Smooth muscle cell (in vitro differentiated cells): ENCODE measurements at regions not wholly inside any gene's neighbourhood (a gene's known extent, or its start where the extent isn't known, plus 50 kb on each side); places are given as distances from the start of the nearest gene placed in this dataset.

Experiments used
- DNase-seq: peaks from one replicate; lab custom pipeline; 2025; ENCODE audit not compliant: unreplicated experiment; lab: John Stamatoyannopoulos, UW
- H2AFZ ChIP-seq: fragments of 200-600 bp; sonication (generic); 2 replicates; pipeline ENCODE4 v1.6.0; 2016; ENCODE audit warnings: antibody characterized with exemption, low read depth, mild to moderate bottlenecking
- H3F3A ChIP-seq: fragments of 200-600 bp; sonication (generic); 2 replicates; pipeline ENCODE4 v1.6.0; 2017; ENCODE audit warnings: antibody characterized with exemption, low read depth
- H3K27ac ChIP-seq: fragments of 200-600 bp; sonication (generic); 2 replicates; pipeline ENCODE4 v1.5.1; 2016; ENCODE audit warnings: low read depth, mild to moderate bottlenecking
- H3K27me3 ChIP-seq: fragments of 200-600 bp; sonication (generic); 2 replicates; pipeline ENCODE4 v1.6.1; 2016; ENCODE audit warnings: low read depth, mild to moderate bottlenecking
- H3K36me3 ChIP-seq: fragments of 200-600 bp; sonication (generic); 2 replicates; pipeline ENCODE4 v1.5.1; 2016; ENCODE audit warnings: low read depth
- H3K4me1 ChIP-seq: fragments of 200-600 bp; sonication (generic); 2 replicates; pipeline ENCODE4 v1.5.1; 2016; ENCODE audit warnings: low read depth
- H3K4me2 ChIP-seq: fragments of 200-600 bp; sonication (generic); 2 replicates; pipeline ENCODE4 v1.6.0; 2016; ENCODE audit warnings: mild to moderate bottlenecking
- H3K4me3 ChIP-seq: fragments of 200-600 bp; sonication (generic); 2 replicates; pipeline ENCODE4 v1.5.1; 2016; ENCODE audit warnings: mild to moderate bottlenecking
- H3K79me2 ChIP-seq: fragments of 200-600 bp; sonication (generic); 2 replicates; pipeline ENCODE4 v1.6.0; 2016; ENCODE audit warnings: low read depth, mild to moderate bottlenecking
- H3K9ac ChIP-seq: fragments of 200-600 bp; sonication (generic); 2 replicates; pipeline ENCODE4 v1.6.0; 2016; ENCODE audit warnings: low read depth
- H3K9me3 ChIP-seq: fragments of 200-600 bp; sonication (generic); replicated peaks from 2 replicates; pipeline ENCODE4 v1.5.1; 2016; ENCODE audit warnings: low read depth
- H4K20me1 ChIP-seq: fragments of 200-600 bp; sonication (generic); 2 replicates; pipeline ENCODE4 v1.6.0; 2016; ENCODE audit warnings: low read depth
- WGBS: methylation state at CpG from one replicate; pipeline ENCODE4 v1.1.7; 2016; ENCODE audit warnings: low lambda C conversion rate; 5-methylcytosine and 5-hydroxymethylcytosine counted together
- TF ChIP-seq, protein P1 (sequence below): fragments of 200-600 bp; sonication (generic); IDR thresholded peaks from 2 replicates; pipeline ENCODE4 v1.5.1; 2017; ENCODE audit warnings: borderline replicate concordance, mild to moderate bottlenecking, antibody characterized with exemption; ENCODE audit not compliant: insufficient read depth, poor library complexity, severe bottlenecking

DNA sequence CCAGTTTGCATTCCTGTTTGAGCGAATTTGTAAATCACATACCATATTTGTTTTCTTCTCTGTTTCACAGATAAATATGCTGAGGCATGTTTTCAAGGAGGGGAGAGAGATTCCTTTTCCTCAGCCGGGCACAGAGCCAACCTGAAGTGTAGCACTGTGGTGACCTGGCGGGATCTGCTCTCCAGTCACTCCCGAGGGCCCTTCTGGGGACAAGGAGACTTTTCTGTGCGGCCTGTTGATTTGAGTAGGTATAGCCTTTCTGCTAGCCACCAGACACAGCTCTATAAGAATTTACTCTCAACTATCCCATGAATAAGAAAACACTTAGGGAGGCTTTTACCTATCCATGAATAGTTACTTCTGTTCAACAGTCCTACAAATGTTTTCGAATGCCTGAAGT lies 63.5 kb upstream of the FDX1 start:
- H3K9me3 ChIP-seq, result no peaks in the 10 kb centered on the region
- no peaks in the 10 kb centered on the region for H3K36me3 ChIP-seq
- H3K4me1 ChIP-seq, result peaks cover 28% of the 10 kb centered on the region
- H3K4me3 ChIP-seq, result no peak overlapping the region
- WGBS, result 71% methylated on average over 6 of the region's 6 CpGs
- no peaks in the 10 kb centered on the region for H3K79me2 ChIP-seq
- H3K9ac ChIP-seq, result no peak overlapping the region
- peak overlapping the region; percentile 8 for H3K4me2 ChIP-seq
- H3K27me3 ChIP-seq, result no peaks in the 10 kb centered on the region
- peak overlapping the region; percentile 37 for H2AFZ ChIP-seq
- H4K20me1 ChIP-seq, result no peaks in the 10 kb centered on the region
- peak overlapping the region; percentile 15 for H3K27ac ChIP-seq
- H3F3A ChIP-seq, result no peaks in the 10 kb centered on the region
- DNase-seq, result no peak
- TF ChIP-seq, protein P1, sequence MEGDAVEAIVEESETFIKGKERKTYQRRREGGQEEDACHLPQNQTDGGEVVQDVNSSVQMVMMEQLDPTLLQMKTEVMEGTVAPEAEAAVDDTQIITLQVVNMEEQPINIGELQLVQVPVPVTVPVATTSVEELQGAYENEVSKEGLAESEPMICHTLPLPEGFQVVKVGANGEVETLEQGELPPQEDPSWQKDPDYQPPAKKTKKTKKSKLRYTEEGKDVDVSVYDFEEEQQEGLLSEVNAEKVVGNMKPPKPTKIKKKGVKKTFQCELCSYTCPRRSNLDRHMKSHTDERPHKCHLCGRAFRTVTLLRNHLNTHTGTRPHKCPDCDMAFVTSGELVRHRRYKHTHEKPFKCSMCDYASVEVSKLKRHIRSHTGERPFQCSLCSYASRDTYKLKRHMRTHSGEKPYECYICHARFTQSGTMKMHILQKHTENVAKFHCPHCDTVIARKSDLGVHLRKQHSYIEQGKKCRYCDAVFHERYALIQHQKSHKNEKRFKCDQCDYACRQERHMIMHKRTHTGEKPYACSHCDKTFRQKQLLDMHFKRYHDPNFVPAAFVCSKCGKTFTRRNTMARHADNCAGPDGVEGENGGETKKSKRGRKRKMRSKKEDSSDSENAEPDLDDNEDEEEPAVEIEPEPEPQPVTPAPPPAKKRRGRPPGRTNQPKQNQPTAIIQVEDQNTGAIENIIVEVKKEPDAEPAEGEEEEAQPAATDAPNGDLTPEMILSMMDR, result no peak

DNA sequence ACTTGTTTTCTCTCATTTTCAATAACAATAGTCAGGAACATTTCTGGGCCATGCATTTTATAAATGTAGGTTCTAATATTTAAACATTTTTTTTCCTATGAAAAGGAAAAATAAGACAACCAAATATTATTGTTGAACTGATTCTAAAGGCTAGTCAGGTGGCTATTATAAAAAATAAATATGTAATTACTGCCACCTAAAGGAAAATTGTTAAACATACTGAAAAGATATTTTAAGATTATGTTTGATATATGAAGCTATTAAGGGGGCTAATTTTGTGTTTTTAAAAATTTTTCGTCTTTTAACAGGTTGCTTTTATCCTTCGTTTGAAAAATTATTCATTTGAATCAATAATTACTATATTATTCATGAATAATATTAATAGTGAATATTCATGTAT lies 62.2 kb upstream of the FDX1 start:
- DNase-seq, result no peak
- no peak overlapping the region for H2AFZ ChIP-seq
- TF ChIP-seq, protein P1, result peak; percentile 19
- H4K20me1 ChIP-seq, result no peaks in the 10 kb centered on the region
- 94% methylated on average over 2 of the region's 2 CpGs for WGBS
- H3K27me3 ChIP-seq, result no peaks in the 10 kb centered on the region
- peaks cover 25% of the 10 kb centered on the region for H3K4me1 ChIP-seq
- H3K36me3 ChIP-seq, result no peaks in the 10 kb centered on the region
- H3K4me3 ChIP-seq, result no peak overlapping the region
- H3K9ac ChIP-seq, result no peak overlapping the region
- H3K9me3 ChIP-seq, result no peaks in the 10 kb centered on the region
- H3K79me2 ChIP-seq, result no peaks in the 10 kb centered on the region
- H3F3A ChIP-seq, result no peaks in the 10 kb centered on the region
- no peak overlapping the region for H3K4me2 ChIP-seq
- no peak overlapping the region for H3K27ac ChIP-seq

DNA sequence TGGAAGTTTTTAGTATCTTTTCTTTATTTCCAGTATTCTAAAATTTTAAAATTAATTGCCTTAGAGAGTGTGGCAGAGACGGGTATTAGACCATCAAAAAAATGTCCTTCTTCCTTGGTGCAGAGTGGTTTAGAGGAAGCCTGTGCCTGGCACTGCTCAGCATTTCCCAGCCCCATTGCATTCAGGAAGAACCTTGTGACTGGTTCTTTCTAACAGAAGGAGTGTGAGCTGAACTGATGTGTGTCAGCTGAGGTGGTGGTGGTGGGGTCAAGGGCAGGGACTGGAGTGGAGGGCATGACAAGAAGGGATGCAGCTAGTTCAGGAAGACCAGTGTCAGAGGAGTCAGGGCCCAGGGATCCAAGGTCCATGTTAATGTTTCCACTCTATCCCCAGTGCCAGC lies 58.7 kb upstream of the FDX1 start:
- Histone ChIP-seq H3K79me2 (no peaks in the 10 kb centered on the region), H3K4me2 (no peak overlapping the region), H3K4me3 (no peak overlapping the region), H3K4me1 (peaks cover 6% of the 10 kb centered on the region), H4K20me1 (no peaks in the 10 kb centered on the region), H3K9ac (no peak overlapping the region), H2AFZ (no peak overlapping the region), H3F3A (no peaks in the 10 kb centered on the region), H3K9me3 (no peaks in the 10 kb centered on the region), H3K27me3 (no peaks in the 10 kb centered on the region), H3K27ac (no peak overlapping the region), H3K36me3 (no peaks in the 10 kb centered on the region)
- TF ChIP-seq, protein P1, result no peak
- WGBS, result 88% methylated on average over 1 of the region's 1 CpG
- DNase-seq, result no peak

DNA sequence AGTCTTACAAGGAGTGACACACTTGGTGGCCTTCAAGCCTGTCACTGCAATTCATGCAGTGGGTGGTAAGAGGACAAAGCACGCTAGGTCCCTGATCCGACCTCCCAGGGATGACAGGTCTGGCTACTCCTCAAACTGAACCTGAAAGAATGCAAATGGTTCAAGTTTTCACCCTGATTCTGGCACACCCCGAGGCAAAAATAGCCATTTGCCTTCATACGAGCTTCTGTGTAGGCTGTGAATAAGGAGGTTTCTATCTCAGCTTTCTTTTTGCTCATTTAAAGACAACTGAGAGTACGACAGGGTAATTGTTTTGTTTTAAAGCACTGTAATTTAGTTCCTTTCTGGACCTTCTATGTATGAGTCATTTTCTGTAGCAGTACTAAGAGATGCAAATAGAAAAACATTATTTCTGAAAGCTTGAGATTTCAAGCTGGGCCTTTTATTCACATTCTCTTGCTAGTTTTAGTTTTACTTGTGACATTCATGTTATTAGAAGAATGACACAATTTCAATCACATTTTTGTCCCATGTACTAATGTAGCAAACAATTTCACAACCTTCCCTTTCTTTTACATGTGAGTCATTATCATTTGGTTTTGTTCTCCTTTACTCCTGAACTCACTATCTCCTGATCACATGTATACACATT lies 56.6 kb upstream of the FDX1 start:
- Histone ChIP-seq H2AFZ (peak overlapping the region; percentile 63), H3K4me1 (no peaks in the 10 kb centered on the region), H3K27ac (peak overlapping the region; percentile 77), H3K9ac (peak overlapping the region; percentile 26), H3K36me3 (no peaks in the 10 kb centered on the region), H3K9me3 (no peaks in the 10 kb centered on the region), H3K79me2 (no peaks in the 10 kb centered on the region), H3K4me3 (no peak overlapping the region), H3K4me2 (peak overlapping the region; percentile 63), H4K20me1 (no peaks in the 10 kb centered on the region), H3F3A (no peaks in the 10 kb centered on the region), H3K27me3 (no peaks in the 10 kb centered on the region)
- TF ChIP-seq, protein P1, result no peak
- no peak for DNase-seq
- whole genome bisulfite sequencing, result 36% methylated on average over 5 of the region's 5 CpGs
